ENCODE measurements at regions not wholly inside any gene's neighbourhood (a gene's known extent, or its start where the extent isn't known, plus 50 kb on each side); places are given as distances from the start of the nearest gene placed in this dataset.

DNA sequence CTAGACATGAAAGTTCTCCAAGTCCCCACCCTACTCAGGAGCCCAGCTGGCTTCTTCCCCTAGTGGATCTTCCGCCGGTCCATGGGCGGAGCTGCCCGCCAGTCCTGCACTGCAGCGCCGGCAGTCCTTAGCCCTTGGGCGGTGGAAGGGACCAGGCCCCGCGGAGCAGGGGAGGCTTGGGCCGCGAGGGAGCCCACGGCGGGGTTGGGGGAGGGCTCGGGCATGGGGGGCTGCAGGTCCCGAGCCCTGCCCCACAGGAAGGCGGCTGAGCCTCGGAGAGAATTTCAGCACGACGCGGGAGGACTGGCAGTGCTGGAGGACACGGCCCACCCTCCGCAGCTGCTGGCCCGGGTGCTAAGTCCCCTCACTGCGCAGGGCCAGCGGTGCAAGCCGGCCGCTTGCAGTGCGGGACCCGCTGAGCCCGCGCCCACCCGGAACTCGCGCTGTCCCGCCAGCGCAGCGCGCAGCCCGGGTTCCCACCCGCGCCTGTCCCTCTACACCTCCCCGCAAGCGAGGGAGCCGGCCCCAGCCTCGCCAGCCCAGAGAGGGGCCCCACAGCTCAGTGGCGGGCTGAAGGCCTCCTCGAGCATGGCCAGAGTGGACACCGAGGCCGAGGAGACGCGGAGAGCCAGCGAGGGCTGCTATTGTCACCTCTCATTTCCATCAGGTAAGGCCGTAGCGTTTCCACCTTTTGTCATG lies 1398.6 kb downstream of the MRPL39 start:
- DNase-seq, result no peak

DNA sequence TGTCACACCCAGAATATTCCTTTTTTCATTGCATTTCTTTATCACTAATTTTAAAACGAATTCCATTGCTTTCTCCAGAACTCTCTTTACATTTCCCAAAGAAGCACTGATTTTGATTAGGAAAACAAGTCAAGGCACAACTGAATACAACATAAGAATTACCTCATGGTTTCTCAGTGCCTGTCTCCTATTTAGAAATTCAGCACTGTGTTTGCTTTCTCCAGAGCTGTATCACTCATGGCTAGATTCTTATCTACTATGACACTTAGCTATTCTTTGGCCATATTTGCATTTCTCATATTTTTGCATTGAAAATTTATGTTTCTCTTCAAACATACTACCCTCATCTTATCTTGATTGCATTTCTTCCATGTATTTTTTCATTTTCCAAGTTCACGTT lies 1402.0 kb downstream of the MRPL39 start:
- no peak for DNase-seq

DNA sequence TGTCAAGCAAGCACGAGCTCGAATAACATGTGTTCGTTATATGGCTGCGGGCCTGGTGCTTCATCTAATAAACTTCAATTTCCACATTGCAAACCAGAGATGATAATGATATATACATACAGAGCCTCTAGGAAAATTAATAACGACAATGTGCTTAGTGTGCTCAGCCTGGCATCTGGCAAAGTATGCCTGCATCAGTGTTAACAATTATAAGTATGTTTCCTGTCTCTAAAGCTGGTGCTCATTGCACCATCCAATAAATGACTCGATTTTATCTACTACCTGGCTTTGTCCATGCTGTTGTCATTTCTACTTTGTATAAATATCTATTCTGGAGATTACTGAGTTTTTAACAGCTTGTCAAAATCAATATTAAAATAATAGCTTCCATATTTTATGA lies 1402.6 kb downstream of the MRPL39 start:
- DNase-seq, result no peak

DNA sequence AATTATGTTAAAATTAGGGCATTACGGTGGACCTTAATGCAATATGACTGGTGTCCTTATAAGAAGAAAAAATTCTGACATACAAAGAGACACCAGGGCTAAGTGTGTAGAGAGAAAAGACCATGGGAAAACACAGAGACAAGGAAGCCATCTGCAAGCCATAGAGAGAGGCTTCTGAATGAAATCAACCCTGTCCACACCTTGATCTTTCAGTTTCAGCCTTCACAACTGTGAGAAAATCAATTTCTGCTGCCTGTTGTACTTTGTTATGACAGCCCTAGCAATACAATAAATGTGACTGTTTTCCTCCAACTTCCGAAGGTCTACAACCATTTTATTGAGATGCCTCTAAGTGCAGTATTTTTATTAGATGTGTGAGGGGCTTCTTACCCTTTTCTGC lies 1407.2 kb downstream of the MRPL39 start:
- no peak for DNase-seq

DNA sequence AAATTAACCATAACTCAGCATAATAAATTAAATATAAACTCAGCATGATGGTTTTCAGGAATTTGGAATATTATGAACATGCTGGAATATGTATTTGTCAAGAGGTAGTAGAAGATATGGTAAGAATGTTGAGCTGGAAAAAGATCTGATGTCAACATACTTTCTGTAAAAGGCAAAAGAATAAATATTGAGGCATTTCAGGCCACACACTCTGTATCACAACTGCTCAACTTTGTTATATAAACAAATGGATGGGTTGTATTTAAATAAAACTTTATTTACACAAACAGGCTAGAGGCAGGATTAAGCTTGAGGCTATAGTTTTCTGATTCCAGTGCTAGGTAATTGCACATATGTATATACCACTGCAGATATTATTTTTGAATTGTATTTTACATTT lies 1409.4 kb downstream of the MRPL39 start:
- DNase-seq, result no peak

DNA sequence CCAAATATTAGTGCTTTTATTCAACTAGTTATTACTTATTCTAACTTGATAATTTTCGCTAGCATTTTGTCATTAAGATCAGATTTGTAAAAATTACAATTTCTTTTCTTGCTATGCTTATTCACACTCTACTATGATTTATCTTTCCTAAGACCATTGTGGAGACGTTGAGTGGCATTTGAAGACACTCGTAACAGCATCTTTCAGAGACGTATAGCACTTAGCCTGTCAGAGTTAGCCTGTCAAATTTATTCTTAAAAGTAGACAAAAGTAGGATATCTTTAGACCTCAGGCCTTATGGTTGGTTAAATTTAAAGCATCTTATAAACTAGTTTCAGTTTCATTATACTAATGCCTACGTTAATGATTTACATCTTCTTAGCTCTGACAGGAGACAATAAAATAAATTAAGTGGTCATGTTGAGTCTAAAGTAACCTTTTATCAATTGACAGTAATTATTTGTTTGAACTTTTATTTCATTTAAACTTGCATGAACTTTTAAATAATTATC lies 1410.1 kb downstream of the MRPL39 start:
- DNase-seq, result no peak

DNA sequence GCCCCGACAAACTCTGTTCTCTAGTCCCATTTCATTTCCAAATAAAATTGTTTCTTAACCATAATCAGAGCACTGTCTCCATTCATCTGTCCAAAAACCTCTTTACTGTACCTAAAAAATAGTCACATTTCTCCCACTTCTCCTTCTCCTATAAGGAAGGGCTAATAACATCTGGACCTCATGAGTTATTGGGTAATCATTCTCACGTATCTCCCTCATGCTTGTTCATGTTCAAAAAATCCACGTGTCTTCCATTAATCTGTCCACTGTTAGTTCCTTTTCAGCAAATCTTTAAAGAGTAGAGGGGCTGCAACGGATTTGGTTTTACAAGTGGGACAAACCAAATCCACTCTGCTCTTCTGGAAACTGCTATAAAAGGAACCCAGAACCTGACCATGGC lies 1418.8 kb downstream of the MRPL39 start:
- no peak for DNase-seq

DNA sequence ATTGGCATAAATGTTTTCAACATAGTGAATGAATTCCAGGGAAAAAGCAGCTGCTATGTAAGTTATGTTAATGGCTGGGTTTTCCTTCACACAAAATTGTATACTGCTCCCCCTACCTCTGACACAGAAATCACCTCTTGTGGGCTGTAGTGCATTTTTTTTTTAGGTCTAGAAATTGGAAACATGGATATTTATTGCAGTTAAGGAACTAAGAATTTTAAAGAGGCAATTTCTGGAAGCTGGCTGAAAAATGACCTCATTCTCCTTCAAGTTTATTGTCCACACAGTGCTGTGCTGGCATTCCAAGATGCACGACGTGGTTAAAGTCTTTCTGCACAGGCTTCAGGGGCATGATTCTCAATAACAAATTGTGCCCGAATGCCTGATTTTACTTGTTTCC lies 1424.2 kb downstream of the MRPL39 start:
- no peak for DNase-seq

DNA sequence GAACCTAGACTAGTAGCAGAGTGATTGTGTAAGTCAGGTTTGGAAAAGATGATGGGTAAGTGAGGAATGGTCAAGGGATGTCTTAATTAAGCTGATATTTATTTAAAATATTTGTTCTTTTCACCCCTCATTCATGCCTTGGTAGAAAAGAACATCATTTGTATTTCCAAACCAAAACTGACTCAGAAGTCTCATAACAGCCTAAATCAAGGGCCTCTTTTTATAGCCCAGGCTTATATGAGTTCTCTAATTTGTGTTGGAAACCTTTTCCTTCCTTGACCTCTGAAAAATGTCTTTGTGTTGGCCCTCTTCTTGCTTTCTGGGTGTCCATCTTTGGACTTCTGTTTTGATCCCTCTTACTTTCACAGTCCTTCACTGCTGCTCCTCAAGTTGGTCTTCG lies 1428.2 kb downstream of the MRPL39 start:
- no peak for DNase-seq

DNA sequence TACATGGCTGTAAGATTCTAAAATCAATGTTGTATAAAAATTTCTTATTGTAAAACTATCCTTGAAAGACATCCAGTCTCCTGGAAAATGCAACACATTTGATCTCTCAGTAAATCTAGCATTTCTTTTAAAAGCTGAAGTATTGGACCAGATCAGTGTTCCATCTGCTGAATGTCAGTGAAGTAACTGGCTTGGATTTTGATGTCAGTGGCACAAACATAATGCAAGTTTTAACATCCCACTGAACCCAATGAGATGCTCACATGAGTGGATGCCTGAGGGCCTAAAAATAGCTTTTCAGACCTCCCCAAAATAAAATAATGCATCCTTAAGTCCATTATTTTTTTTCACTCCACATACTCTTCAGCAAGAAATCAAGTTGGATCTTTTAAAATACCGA lies 1432.2 kb downstream of the MRPL39 start:
- DNase-seq, result no peak

DNA sequence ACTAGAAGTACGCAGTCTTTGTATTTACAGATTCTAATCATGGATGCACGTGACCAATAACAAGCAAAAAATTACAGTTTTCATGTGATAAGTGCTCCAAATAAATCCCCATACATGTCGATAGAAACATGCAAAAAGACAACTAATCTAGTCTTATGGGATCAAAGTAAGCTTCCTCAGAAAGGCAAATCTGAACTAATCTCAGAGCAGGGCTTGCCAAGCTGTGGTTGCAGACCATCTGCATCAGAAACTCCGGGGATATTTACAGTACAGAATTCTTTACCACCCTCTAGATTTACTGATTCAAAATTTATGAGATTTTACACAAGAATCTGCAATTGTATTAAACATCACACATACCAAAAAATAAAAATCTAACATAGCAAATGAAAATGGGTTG lies 1435.5 kb downstream of the MRPL39 start:
- no peak for DNase-seq

DNA sequence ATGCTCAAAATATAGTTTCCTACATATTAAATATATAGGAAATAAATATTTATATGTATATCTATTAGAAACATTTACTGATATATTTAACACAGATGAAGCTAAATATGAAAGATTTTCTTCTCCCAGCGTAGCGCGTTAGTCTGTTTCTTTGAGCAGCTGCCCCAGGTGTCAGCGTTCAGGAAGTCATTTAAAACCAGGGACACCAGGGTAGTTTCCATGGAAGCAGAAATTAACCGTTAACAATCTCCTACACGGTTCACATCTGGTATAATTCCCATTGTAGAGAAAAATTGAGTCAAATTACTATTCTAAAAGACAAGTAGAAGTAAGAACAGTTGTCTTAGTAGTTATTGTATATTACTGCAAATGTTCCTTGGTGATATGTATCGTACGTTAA lies 1443.7 kb downstream of the MRPL39 start:
- DNase-seq, result no peak

DNA sequence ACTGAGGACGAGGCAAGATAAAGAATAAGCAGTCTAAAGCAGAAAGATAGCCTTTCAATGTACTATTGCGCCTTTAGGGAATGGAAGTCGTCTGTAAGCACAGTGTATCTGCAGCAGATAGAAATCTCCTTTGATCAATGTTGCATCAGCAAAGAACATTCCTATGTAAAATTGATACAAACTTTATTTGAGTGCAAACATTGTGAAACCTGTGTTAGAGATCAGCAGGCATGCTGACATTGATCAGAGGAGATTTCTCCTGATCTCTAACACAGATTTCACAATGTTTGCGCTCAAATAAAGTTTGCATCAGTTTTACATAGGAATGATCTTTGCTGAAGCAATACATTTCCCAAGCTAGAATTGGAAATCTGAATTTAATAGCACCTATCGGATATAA lies 1446.8 kb downstream of the MRPL39 start:
- DNase-seq, result no peak

DNA sequence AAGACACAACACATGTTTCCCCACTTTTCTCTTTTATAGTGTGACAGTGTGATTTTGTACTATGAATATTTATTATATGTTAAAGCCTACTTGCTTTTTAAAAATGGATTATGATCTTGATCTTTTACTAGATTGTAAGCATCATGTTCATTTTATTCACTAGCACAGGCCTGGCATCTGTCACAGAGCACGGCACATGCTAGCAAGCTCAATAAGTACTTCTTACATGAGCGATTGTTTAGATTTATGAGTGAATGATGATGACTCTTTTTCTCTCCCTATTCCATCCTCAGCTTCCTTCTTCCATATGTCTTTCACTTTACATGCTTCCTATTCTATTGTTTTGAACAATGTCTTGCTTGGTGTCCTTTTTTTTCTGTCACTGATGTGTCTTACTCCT lies 1454.1 kb downstream of the MRPL39 start:
- no peak for DNase-seq

DNA sequence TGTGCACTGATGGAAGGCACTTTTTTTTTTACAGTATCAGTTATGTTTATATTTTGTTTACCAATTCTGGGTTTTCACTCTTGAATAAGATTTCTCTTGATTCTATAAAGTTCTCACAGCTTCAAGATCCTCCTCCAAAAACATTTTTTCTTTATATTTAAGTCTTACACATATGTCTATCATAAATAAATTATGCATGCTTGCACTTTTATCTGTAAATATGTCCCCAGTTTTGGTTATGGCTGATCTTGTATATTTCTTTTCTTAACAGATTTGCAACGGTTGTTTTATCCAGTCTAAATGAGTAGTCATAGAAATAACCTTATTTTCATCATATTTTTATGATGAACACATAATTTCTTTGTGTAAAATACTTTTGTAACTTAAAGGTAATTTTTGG lies 1456.5 kb downstream of the MRPL39 start:
- DNase-seq, result no peak

DNA sequence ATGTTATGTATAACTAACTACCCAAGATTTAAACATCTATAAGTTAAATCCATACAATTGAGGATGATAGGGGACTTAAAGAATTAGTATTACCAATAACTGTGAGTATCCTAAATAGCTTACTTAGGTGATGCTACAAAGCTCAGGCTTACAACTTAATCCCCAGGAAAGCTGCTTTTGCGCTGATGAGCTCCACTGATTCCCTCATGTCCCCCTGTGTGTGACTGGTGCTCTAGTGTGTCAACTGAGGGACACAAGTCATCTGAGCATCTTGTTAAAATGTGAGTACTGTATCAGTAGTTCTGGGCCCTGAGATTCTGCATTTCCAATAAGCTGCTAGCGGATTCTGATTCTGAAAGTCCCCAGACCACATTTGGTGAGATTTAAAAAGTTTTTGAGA lies 1458.8 kb downstream of the MRPL39 start:
- DNase-seq, result no peak

DNA sequence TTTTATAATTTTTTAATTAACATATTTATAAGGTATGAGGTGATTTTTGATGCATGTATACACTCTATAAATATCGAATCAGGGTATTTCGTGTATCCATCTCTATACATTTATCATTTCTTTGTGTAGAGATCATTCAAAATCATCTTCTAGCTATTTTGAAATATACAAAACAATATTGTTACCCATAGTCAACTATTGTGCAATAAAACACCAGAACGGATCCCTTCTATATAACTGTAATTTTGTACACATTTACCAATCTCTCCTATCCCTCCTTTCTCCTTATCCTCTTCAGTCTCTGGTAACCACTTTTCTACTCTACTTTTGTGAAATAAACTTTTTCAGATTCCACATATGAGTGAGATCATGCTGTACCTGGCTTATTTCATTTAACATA lies 1459.6 kb downstream of the MRPL39 start:
- DNase-seq, result no peak

DNA sequence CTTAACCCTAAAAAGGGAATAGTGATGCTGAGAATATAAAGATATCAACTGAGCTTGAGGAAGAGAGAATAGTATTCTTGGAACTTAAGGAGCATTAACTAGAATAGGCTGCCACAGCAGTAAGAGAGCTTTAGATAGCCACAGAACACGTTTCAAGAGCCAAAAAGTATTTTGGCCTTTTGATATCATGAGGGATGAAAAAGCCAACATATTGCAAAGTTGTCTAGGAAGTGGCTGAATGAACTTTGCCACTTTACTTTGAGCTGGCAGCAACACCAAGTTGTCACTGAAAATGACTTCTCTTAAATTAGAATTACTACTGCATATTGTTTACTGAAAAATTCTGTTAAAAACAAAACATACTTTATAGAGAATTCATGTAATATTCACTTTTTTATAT lies 1476.2 kb downstream of the MRPL39 start:
- DNase-seq, result no peak

DNA sequence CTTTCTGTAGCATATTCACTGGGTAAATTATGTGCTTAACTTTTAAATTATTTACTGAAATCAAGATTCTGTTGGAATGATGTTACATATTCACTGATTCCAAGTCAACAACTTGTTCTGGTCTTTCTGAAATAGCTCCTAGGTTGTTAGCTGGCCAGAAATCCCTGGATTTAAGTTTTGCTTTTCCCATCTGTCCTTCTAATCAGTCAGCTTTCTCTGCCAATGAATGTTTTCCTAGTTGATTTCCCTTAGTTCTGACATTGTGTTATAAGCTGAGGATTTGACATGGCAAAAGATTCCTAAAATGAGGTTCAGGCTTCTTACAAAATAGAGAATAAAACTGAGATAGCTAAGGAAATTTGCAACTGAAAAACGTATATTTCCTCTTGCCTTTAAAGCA lies 1479.6 kb downstream of the MRPL39 start:
- DNase-seq, result no peak

DNA sequence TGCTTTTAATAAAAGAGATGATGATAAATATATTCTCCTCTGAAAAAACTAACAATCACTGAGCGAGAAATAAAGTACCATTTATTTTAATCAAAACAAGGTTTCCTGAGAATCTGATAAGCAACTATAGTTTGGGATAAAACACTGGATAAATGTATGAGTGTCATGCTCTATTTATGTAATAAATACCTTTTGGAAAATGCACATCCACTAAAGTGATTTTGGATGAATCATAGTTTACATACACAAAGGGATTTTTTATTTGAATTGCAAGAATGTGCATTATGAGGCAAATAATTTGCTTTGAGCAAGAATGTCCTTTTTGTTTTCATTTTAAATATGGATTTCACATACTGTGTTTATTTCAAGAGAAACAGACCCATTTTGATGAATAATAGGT lies 1483.5 kb downstream of the MRPL39 start:
- DNase-seq, result no peak

DNA sequence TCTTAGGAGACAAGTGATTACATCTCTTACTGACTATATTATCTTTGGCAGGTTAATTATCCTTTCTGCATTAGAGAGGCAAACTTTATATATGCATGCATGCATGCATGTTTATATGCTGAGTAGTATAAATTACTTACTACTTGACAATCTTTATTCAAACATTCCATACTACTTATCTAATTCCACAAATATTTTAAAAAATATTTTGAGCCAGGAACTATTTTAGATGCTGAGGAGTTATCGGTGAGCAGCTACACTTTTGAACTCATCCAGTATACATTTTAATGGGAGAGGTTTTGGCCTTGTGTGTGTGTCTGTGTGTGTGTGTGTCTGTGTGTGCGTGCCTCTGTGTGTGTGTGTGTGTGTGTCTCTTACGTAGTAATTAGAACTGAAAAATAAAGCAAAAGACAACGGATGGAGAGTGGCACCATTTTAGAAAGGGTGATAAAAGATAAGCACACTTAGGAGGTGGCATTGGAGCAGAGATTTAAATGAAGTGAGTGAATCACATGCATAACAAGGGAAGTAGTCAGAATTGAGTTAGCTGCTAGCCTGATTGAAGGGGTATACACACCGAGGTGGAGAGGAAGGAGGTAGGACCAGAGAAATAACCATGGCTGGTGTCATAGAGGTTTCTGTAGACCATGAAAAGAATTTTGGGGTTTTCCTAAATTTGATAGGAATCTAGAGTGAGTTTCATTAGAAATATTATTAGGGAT lies 1488.4 kb downstream of the MRPL39 start:
- DNase-seq, result no peak

DNA sequence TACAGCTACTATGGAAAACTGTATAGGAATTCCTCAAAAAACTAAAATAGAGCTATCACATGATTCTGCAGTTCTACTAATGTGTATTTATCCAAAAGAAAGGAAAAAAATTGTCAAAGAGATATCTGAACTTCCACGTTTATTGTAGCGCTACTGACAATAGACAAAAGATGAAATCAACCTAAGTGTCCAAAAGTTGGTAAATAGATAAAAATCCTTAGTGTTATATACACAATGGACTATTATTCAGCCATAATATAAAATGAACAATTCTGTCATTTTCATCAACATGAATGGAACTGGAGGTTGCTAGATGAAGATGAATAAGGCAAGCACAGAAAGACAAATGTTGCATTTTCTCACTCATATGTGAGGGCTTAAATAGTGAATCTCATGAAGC lies 1492.1 kb downstream of the MRPL39 start:
- DNase-seq, result no peak

DNA sequence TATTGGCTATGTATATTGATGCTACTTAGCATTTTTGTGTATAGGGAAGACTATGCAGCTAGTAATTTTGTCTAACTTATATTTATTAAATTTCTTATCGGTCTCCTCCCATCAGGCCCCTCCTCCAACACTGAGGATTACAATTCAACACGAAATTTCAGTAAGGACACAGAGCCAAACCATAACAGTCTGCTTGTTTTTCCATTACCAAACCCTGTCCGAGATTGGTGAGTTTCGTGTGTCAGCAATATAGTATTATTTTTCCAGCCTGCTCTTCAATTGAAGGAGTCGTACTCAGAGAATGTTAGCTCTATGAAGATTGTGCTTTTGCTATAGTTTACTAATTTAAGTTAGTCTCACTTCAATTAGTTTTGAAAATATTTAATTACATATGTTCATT lies 1495.3 kb downstream of the MRPL39 start:
- DNase-seq, result no peak

DNA sequence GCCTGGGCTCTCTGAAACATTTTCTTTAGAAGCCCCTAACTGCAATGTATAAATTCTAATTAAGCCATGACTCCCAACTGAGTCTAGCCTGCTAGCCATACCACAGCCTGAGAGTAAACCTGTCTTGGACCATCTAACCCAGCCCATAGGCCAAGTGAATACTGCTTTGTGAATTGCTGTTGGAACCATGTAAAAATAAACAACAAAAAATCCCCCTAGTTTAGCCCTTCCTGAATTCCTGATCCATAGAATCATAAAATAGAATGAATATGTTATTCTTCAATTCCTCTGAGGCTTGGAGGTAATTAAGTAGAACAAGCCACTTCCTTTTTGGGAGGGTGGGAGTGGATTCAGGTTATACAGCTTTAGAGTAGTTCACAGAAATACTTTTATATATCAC lies 1496.4 kb downstream of the MRPL39 start:
- DNase-seq, result no peak

DNA sequence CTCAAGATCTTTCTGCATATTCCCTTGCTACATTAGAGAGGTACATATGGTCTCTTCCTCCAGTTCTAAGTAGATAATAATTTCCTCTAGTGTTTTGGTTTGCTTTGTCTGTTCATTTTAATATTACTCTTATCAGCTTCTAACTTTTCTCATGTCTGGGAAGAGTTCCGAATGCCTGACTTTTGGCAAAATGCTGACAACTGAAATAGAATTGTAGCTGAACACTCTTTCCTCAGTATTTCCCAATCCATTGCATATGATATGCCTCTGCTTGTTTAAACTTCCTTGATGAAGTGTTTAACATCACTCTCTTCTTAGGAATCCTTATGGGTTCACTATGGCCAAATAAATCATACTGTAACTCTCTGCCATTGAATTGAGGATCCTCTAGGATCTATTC lies 1510.1 kb downstream of the MRPL39 start:
- DNase-seq, result no peak
